Fibroblast of skin of right quadriceps (primary cell): ENCODE measurements at regions not wholly inside any gene's neighbourhood (a gene's known extent, or its start where the extent isn't known, plus 50 kb on each side); places are given as distances from the start of the nearest gene placed in this dataset.

Experiments
- DNase-seq: peaks from one replicate; pipeline ENCODE4 v3.0.0-alpha.2; 2013

DNA sequence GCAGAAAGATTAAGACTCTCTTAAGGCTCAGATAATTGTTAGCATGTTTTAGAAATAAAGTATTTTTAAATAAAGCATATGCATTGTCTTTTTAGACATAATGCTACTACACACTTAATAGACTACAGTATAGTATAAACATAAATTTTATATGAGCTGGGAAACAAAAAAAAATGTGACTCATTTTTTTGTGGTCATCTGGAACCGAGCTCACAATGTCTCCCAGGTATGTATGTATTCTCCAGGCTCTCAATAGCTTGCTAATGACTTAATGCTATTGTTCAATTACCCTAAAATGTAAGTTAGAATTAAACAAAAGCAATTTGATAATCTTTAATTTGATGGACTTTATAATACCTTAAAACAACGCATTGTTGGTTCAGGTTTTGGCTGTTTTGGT, 167.2 kb downstream of the NUP35 start:
- peak; percentile 13 for DNase-seq

DNA sequence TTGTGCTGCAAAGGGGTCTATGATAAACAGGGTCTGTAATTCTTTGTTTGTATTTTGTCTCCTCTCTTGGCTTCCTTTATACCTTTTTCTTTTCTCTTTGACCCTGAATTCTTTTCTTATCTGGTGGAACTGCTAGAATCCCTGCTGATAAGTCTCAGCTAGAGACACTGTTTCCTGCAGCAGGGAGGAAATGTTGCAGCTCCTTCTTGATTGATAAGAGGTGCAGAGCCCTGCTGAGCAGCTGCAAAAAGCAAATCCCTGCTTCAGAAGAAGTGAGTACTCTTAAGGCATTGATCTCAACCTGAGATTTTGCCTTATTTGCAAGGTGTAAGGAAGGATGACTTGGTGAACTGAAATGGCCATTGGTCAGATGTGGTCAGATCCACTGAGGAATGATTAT, 167.8 kb downstream of the NUP35 start:
- DNase-seq: no peak

- DNase-seq: no peak
Observed at GRCh38 chr2:183339311-183339710, 215.1 kb downstream of the NUP35 start.

- DNase-seq: no peak
Observed at GRCh38 chr2:183341057-183341456, 216.8 kb downstream of the NUP35 start.

GRCh38 chr2:183347969-183348368, 223.7 kb downstream of the NUP35 start:
- no peak for DNase-seq

GRCh38 chr2:183348492-183348891, 224.2 kb downstream of the NUP35 start:
- no peak for DNase-seq

GRCh38 chr2:183349091-183349490, 224.8 kb downstream of the NUP35 start:
- DNase-seq: no peak

DNA sequence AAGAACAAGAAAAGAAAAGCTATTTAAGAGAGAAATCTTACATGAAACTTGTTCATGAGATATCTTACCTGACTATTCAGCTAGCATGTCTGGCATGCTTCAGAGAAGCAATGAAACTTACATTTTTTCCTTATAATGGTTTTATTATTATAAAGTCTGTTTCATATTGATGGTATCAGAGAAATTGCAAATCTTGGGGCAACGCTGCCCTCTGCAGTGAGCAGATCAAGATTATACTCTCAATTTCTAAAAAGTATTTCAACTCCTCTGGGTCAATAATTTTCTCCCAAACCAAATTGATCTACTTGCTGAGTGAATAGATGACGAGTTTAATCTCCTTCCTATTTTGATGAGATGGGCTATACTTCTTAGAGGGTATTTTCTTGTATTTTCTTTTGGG, 235.6 kb downstream of the NUP35 start:
- peak; percentile 7 for DNase-seq

DNA sequence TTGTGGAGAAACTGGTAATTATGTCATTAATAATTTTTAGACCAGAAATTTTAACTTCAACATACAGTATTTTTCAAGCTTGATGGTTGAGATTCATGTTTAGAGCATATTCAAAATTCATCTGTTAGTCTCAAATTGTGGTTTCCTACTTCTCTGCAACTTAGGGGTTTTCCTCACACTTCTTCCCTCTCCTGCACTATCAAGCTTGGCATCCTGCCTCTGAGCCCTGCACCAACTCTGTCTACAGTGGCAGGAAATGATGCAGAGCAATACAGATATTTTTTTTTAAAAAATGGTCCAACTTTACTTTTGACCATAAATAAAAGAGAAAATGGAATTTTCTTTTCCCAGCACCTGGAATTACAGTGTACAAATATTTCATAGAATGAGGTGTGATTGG, 247.3 kb downstream of the NUP35 start:
- no peak for DNase-seq

DNA sequence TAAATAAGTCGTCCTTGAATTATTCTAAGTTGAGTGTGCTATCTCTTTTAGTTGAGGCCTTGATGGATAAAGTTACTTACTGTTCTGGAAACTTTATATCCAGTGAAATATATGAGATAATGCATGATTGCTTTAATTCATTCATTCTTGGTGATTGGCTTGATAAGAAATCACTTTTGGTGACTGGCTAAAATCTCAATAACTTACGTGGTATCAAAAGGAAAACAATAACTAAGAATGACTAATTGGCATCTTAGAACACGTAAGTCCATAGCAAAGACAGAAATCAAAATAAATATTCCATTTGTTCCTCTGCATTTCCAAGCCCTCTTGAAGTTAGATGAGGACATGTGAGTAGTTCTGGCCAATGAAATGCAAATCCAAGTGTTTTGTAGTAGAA, 251.6 kb downstream of the NUP35 start:
- DNase-seq: no peak

DNA sequence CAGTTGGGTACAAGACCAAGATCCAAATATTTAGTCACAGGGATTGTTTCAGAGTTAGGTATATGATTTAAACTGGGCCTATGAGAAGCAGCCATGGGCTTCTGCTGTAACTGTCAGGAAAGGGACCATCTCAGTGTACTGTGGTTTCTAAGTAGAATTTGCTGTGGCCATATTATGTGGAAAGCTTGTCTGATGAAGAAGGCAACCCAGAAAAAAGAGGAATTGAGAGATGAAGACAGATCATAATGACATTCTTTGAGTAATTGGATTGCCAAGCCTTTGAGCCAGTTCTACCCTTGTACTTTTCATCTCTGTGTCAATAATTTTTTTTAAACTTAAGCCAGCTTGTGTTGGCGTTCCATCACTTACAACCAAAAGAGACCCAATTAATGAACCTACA, 259.6 kb downstream of the NUP35 start:
- DNase-seq: no peak

GRCh38 chr2:183389546-183390080, 265.4 kb downstream of the NUP35 start:
- no peak for DNase-seq

- no peak for DNase-seq
Observed at GRCh38 chr2:183390109-183390508, 265.9 kb downstream of the NUP35 start.

- DNase-seq: no peak
Observed at GRCh38 chr2:183404392-183404791, 280.1 kb downstream of the NUP35 start.

- DNase-seq: no peak
Observed at GRCh38 chr2:183408562-183408961, 284.3 kb downstream of the NUP35 start.

DNA sequence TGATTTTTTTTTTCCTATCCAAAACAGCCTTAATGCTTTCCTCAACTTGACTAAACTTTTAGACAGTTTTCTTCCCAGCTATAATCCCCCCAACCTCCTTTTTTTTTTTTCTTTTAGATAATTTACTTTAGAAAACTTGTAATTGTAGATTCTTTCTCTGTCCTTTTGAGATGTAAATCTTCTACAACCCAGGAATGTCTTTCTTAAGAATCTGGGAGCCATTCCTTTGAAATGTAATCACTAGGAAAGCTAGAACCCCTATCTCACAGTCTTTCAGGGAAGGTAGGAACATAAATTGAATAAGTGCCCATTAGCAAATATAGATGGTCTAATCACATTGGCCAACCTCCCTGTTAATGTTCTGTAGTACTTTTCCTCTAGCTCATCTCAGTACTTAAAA, 285.4 kb downstream of the NUP35 start:
- no peak for DNase-seq

DNA sequence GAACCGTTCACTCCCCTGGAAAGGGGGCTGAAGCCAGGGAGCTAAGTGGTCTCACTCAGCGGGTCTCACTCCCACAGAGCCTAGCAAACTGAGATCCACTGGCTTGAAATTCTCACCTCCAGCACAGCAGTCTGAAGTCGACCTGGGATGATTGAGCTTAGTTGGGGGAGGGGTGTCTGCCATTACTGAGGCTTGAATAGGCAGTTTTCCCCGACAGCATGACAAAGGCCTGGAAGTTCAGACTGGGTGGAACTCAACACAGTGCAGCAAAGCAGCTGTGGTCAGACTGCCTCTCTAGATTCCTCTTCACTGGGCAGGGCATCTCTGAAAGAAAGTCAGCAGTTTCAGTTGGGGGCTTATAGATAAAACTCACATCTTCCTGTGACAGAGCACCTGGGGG, 292.5 kb downstream of the NUP35 start:
- no peak for DNase-seq

DNA sequence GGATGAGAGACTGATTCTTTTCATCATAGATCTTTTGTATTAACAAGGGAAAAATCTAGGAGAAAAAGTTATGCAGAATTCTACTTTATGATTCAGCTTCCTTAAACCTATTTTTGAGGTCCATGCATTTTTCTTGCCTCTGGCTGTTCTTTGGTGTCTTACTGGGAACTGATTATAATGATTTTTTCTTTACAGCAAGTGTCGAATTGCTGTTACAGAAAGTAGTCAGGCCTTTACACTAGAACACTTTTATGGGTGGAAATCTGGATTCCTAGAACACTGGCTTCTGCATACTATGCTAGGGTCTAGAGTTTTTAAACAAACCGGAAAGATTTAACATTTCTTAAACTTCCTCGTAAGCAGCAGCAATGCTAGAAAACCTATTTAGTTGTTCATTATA, 302.6 kb downstream of the NUP35 start:
- DNase-seq: no peak

- DNase-seq: no peak
Observed at GRCh38 chr2:183427558-183427957, 303.3 kb downstream of the NUP35 start.

DNA sequence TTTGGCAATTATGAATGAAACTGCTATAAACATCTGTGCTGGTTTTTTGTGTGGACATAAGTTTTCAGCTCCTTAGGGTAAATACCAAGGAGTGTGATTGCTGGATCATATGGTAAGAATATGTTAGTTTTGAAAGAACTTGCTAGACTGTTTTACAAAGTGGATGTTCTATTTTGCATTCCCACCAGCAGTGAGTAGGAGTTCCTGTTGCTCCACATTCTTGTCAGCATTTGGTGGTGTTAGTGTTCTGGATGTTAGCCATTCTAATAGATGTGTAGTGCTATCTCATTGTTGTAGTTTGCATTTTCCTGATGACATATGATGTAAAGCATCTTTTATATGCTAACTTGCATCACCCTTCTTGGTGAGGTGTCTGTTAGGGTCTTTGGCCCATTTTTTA, 304.6 kb downstream of the NUP35 start:
- no peak for DNase-seq

DNA sequence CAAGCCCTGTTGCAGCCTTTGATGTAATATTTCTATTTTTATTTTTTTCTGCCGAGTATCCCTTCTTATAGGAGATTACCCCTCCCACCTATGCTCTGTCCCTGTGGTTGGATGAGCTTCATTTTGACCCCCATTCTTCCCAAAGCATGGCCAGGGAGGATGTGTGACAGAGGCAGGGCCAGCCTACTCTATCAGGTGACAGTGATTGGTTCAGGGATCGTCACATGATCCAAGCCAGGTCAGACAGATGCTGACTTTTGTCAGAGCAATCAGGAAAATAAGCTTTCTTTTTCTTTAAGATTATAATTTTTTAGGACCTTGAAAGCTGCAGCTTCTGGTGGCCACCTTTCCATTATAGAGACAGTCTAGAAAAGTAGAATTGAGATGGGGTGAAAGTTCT, 314.3 kb downstream of the NUP35 start:
- no peak for DNase-seq

- DNase-seq: no peak
Observed at GRCh38 chr2:183455056-183455455, 330.8 kb downstream of the NUP35 start.

DNA sequence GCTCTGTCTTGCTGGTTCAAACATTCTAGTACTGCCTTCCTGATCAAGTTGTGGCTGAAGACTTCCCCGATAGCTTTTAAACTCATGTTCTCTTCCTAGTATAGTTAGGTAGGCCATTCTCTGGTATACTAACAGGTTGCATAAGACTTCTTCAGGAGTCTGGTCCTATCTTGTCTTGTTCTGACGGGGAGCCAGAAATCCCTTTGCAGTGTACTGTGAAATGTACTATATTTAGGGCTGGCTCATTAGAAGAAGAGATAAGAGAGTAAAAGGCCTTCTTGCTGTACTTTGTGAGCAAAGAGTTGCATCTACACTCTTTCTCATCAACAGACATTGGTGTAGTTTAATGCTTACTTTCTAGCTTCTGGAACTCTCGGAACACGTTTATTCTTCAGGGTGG, 331.9 kb downstream of the NUP35 start:
- no peak for DNase-seq

DNA sequence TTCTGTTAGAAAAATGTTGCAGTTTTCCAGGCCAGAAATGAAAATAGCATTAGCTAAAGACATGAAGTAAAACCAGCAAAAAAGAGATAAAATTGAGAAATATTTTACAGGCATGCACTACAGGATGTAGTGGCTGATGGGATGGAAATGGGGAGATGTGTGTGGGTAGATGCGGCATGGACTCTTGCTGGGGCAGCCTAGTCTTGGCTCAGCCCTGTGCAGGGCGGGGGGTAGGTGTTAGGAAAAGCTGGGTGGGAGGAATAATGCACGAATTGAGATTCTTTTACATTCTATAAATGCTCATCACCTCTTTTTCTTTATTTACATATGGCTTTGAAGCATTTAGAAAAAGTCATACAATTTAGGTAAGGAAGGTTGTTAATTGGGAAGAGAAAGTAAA, 334.2 kb downstream of the NUP35 start:
- DNase-seq: no peak

DNA sequence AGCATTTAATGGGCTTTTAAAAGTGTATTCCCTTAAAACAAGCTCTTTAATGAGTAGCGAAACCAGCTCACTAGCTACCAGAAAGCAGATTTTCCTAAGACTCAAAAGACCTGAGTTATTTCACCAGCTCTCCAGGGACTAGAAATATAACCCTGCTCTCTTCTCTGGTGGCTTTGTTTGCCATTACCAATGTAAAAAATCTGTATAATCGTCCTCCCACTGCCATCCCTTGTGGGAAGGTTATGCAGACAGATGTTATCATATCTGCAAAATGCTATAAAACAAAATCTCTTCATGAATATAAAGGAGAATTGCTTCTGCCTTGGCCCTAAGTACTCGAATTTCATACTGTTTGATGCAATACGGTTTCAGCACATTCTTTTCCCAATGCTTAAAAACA, 335.2 kb downstream of the NUP35 start:
- DNase-seq: no peak

- DNase-seq: no peak
Observed at GRCh38 chr2:183463821-183464220, 339.6 kb downstream of the NUP35 start.
